ENCODE measurements at regions not wholly inside any gene's neighbourhood (a gene's known extent, or its start where the extent isn't known, plus 50 kb on each side); places are given as distances from the start of the nearest gene placed in this dataset.

GRCh38 chr10:10432296-10433035 is 585.2 kb upstream of the CELF2 start:
- Histone ChIP-seq H3K36me3 (no peaks in the 10 kb centered on the region), H3K4me3 (no peak overlapping the region), H3K4me1 (ENCODE audit: low read depth) (no peaks in the 10 kb centered on the region), H3K27ac (no peak overlapping the region), H3K9me3 (ENCODE audit: low read depth) (peaks cover 2% of the 10 kb centered on the region), H3K27me3 (no peaks in the 10 kb centered on the region)
- no peak for DNase-seq (ENCODE audit: low read depth in 1 of 2, low spot score in 1 of 2)
- no peak for TF ChIP-seq CTCF (IDR thresholded peaks at IDR 0.05; ENCODE audit: low read depth, low read length)

GRCh38 chr10:10434312-10434711 is 583.4 kb upstream of the CELF2 start:
- H3K4me1 ChIP-seq (ENCODE audit: low read depth), result no peaks in the 10 kb centered on the region
- DNase-seq (ENCODE audit: low read depth in 1 of 2, low spot score in 1 of 2), result no peak
- TF ChIP-seq CTCF (IDR thresholded peaks at IDR 0.05; ENCODE audit: low read depth, low read length), result no peak

GRCh38 chr10:10437886-10438285 is 579.8 kb upstream of the CELF2 start:
- H3K27ac ChIP-seq, result no peak overlapping the region
- TF ChIP-seq CTCF (IDR thresholded peaks at IDR 0.05; ENCODE audit: low read depth, low read length), result no peak
- no peak for DNase-seq (ENCODE audit: low read depth in 1 of 2, low spot score in 1 of 2)

More at GRCh38 chr10:10434312-10434711, 583.4 kb upstream of the CELF2 start:
- Histone ChIP-seq H3K27ac (no peak overlapping the region), H3K4me3 (no peak overlapping the region), H3K27me3 (no peaks in the 10 kb centered on the region), H3K36me3 (no peaks in the 10 kb centered on the region), H3K9me3 (ENCODE audit: low read depth) (peaks cover 2% of the 10 kb centered on the region)

GRCh38 chr10:10438335-10439100 is 579.2 kb upstream of the CELF2 start:
- peak in 1 of 2 donors; percentile 21 for DNase-seq (ENCODE audit: low read depth in 1 of 2, low spot score in 1 of 2)
- H3K27ac ChIP-seq, result no peak overlapping the region
- H3K36me3 ChIP-seq, result no peaks in the 10 kb centered on the region
- no peak for TF ChIP-seq CTCF (IDR thresholded peaks at IDR 0.05; ENCODE audit: low read depth, low read length)
- peaks cover 2% of the 10 kb centered on the region for H3K9me3 ChIP-seq (ENCODE audit: low read depth)
- no peaks in the 10 kb centered on the region for H3K27me3 ChIP-seq
- H3K4me3 ChIP-seq, result no peak overlapping the region
- H3K4me1 ChIP-seq (ENCODE audit: low read depth), result no peaks in the 10 kb centered on the region

More at GRCh38 chr10:10437886-10438285, 579.8 kb upstream of the CELF2 start:
- no peaks in the 10 kb centered on the region for H3K4me1 ChIP-seq (ENCODE audit: low read depth)
- no peaks in the 10 kb centered on the region for H3K36me3 ChIP-seq
- H3K27me3 ChIP-seq, result no peaks in the 10 kb centered on the region
- H3K4me3 ChIP-seq, result no peak overlapping the region
- peaks cover 2% of the 10 kb centered on the region for H3K9me3 ChIP-seq (ENCODE audit: low read depth)

- TF ChIP-seq CTCF (IDR thresholded peaks at IDR 0.05; ENCODE audit: low read depth, low read length), result no peak
- no peak overlapping the region for H3K4me3 ChIP-seq
- H3K27me3 ChIP-seq, result no peaks in the 10 kb centered on the region
- no peaks in the 10 kb centered on the region for H3K9me3 ChIP-seq (ENCODE audit: low read depth)
- H3K36me3 ChIP-seq, result no peaks in the 10 kb centered on the region
- H3K4me1 ChIP-seq (ENCODE audit: low read depth), result no peaks in the 10 kb centered on the region
- no peak for DNase-seq (ENCODE audit: low read depth in 1 of 2, low spot score in 1 of 2)
- H3K27ac ChIP-seq, result no peak overlapping the region
Measured at GRCh38 chr10:10456856-10457255, 560.8 kb upstream of the CELF2 start.
